Gastroesophageal sphincter (tissue), 4 donors: ENCODE measurements at regions not wholly inside any gene's neighbourhood (a gene's known extent, or its start where the extent isn't known, plus 50 kb on each side); places are given as distances from the start of the nearest gene placed in this dataset.

ENCODE experiments used
- ATAC-seq: fragments of 150-250 bp; one replicate; pipeline ENCODE4 v1.9.1; 2016; ENCODE audit warnings: mild to moderate bottlenecking, moderate library complexity
- H3K27ac ChIP-seq, 4 donors: fragments of 200-600 bp; sonication (generic) in 3 of 4; 1 replicate in 3 of 4; 2 replicates in 1 of 4; pipeline ENCODE4 v1.5.1; 2016 to 2019
- H3K27me3 ChIP-seq: fragments of 200-600 bp; sonication (generic); one replicate; pipeline ENCODE4 v1.5.1; 2019
- H3K36me3 ChIP-seq, 2 donors: fragments of 200-600 bp; sonication (generic); one replicate each; pipeline ENCODE4 v1.5.1; 2019; ENCODE audit warnings: control low read depth in 1 of 2
- H3K4me1 ChIP-seq, 3 donors: fragments of 200-600 bp; sonication (generic); 1 replicate in 2 of 3; 2 replicates in 1 of 3; pipeline ENCODE4 v1.5.1; 2016 to 2019; ENCODE audit warnings: control low read depth in 2 of 3
- H3K4me3 ChIP-seq, 2 donors: fragments of 200-600 bp; sonication (generic); one replicate each; pipeline ENCODE4 v1.5.1; 2019; ENCODE audit warnings: mild to moderate bottlenecking in 1 of 2, moderate library complexity in 1 of 2
- H3K9me3 ChIP-seq, 3 donors: fragments of 200-600 bp; sonication (generic); one replicate each; pipeline ENCODE4 v1.5.1; 2017 to 2019; ENCODE audit warnings: control low read depth in 2 of 3
- CTCF ChIP-seq, 4 experiments: fragments of 200-600 bp in 2 of 4; fragments of 450-650 bp in 2 of 4; sonication (generic) in 1 of 4; IDR thresholded peaks; one replicate each; pipeline ENCODE4 v1.5.1; 2017 to 2019; ENCODE audit warnings: antibody characterized with exemption in 4 of 4, mild to moderate bottlenecking in 2 of 4, moderate library complexity in 2 of 4
- EP300 ChIP-seq: sonication (generic); formaldehyde crosslinking; IDR thresholded peaks from one replicate; pipeline ENCODE4 v1.6.1; 2017; ENCODE audit warnings: antibody characterized with exemption, mild to moderate bottlenecking
- POLR2A ChIP-seq, 2 donors: fragments of 450-650 bp; IDR thresholded peaks; one replicate each; pipeline ENCODE4 v1.6.1; 2017; ENCODE audit warnings: antibody characterized with exemption in 2 of 2, mild to moderate bottlenecking in 2 of 2, moderate library complexity in 1 of 2
- POLR2AphosphoS5 ChIP-seq: sonication (generic); formaldehyde crosslinking; IDR thresholded peaks from one replicate; pipeline ENCODE4 v1.6.1; 2017; ENCODE audit warnings: antibody characterized with exemption
- WGBS, 2 donors: methylation state at CpG; one replicate each; pipeline ENCODE4 v1.1.5; 2018; ENCODE audit warnings: low coverage in 1 of 2; 5-methylcytosine and 5-hydroxymethylcytosine counted together

- no peaks in the 10 kb centered on the region for H3K27me3 ChIP-seq
- WGBS, 2 donors: 93 to 100% methylated on average over 2 of the region's 2 CpGs
- no peaks in the 10 kb centered on the region for H3K9me3 ChIP-seq
- no peaks in the 10 kb centered on the region for H3K36me3 ChIP-seq
- TF ChIP-seq EP300 (no peak), POLR2A (IDR thresholded peaks at IDR 0.05) (no peak), POLR2AphosphoS5 (no peak), CTCF (IDR thresholded peaks at IDR 0.05) (no peak)
- H3K4me1 ChIP-seq: peaks cover 6 to 60% (median 24%) of the 10 kb centered on the region in 3 donors
- no peak overlapping the region for H3K27ac ChIP-seq
- no peak overlapping the region for H3K4me3 ChIP-seq
- ATAC-seq: no peak
Observed at GRCh38 chr5:123811831-123812230, 299.9 kb downstream of the CSNK1G3 start.

- TF ChIP-seq EP300 (no peak), POLR2AphosphoS5 (no peak), CTCF (IDR thresholded peaks at IDR 0.05) (no peak), POLR2A (IDR thresholded peaks at IDR 0.05) (no peak)
- Histone ChIP-seq H3K27me3 (no peaks in the 10 kb centered on the region), H3K36me3 (no peaks in the 10 kb centered on the region), H3K4me3 (no peak overlapping the region), H3K27ac (no peak overlapping the region), H3K9me3 (no peaks in the 10 kb centered on the region), H3K4me1 (peaks cover 6 to 60% (median 24%) of the 10 kb centered on the region in 3 donors)
- no peak for ATAC-seq
- 77 to 89% methylated on average over 8 of the region's 8 CpGs for WGBS, 2 donors
Observed at GRCh38 chr5:123810746-123811340, 298.9 kb downstream of the CSNK1G3 start.

GRCh38 chr5:123810253-123810652 lies 298.3 kb downstream of the CSNK1G3 start:
- Histone ChIP-seq H3K9me3 (no peaks in the 10 kb centered on the region), H3K4me3 (no peak overlapping the region), H3K27me3 (no peaks in the 10 kb centered on the region), H3K36me3 (no peaks in the 10 kb centered on the region), H3K4me1 (peaks cover 6 to 57% (median 24%) of the 10 kb centered on the region in 3 donors), H3K27ac (no peak overlapping the region)
- peak; percentile 41 for ATAC-seq
- WGBS, 2 donors: 50 to 59% methylated on average over 1 to 4 of the region's 4 CpGs
- TF ChIP-seq POLR2A (IDR thresholded peaks at IDR 0.05): no peak
- no peak for TF ChIP-seq CTCF (IDR thresholded peaks at IDR 0.05)
- no peak for TF ChIP-seq EP300
- TF ChIP-seq POLR2AphosphoS5: no peak

GRCh38 chr5:123809594-123810221 lies 297.7 kb downstream of the CSNK1G3 start:
- 31 to 63% methylated on average over 6 to 7 of the region's 7 CpGs for WGBS, 2 donors
- TF ChIP-seq CTCF (IDR thresholded peaks at IDR 0.05): no peak
- TF ChIP-seq POLR2AphosphoS5: no peak
- no peak for TF ChIP-seq EP300
- TF ChIP-seq POLR2A (IDR thresholded peaks at IDR 0.05): no peak

More at GRCh38 chr5:123809594-123810221, 297.7 kb downstream of the CSNK1G3 start:
- Histone ChIP-seq H3K4me1 (peaks cover 6 to 52% (median 24%) of the 10 kb centered on the region in 3 donors), H3K4me3 (no peak overlapping the region), H3K9me3 (no peaks in the 10 kb centered on the region), H3K27ac (no peak overlapping the region), H3K27me3 (no peaks in the 10 kb centered on the region), H3K36me3 (no peaks in the 10 kb centered on the region)
- no peak for ATAC-seq
